Left cardiac atrium (tissue), 4 donors: ENCODE measurements at regions not wholly inside any gene's neighbourhood (a gene's known extent, or its start where the extent isn't known, plus 50 kb on each side); places are given as distances from the start of the nearest gene placed in this dataset.
A peak's percentile ranks its signal among the peaks of the same experiment; 100 is the strongest.
"Not testable (repeated sequence)": the region's sequence is repeated elsewhere in the genome, so short reads cannot be mapped to it uniquely, and the experiment has no call there.

Experiments
- ATAC-seq, 2 donors: fragments of 200-7000 bp; cut with Tn5 transposase; one replicate each; pipeline ENCODE4 v1.9.1; 2020; ENCODE audit warnings: mild to moderate bottlenecking in 2 of 2, moderate library complexity in 2 of 2
- DNase-seq: peaks from one replicate; pipeline ENCODE4 v3.0.0-alpha.2; 2020
- intact Hi-C, 2 donors: fragments of 100-400 bp; cut with DNase I; formaldehyde crosslinking; loops; one replicate each; pipeline versions ENCODE4 v1.14.1 to v1.15.1; 2022 to 2023
- donor health status: DM: no; HTN: yes; CAD: no.
- donor health status: DM: no; HTN: yes; CAD: no; lungs with severe emphysema.
- donor health status: DM: yes; HTN: yes; CAD: no.
- donor health status: Dilated cardiomyopathy.

DNA sequence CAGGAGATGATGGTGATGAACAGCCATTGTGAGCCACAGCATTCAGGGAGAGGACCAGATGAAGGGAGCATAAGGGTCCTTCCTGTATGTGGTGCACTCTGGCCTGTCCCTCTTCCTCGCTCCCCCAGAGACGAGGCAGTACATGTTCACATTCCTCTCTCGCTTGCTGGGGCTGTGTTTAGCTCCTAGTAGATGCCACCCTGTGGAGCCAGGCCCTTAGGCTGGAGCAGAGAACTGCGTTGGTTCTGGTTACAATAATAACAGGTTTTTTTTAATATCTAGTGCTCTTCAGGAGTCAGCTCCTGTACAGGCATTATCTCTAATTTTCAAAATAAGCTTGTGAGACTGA, 171.1 kb upstream of the MYT1L start:
- DNase-seq: no peak
- no peak for ATAC-seq
- intact Hi-C loops: no loop called here

DNA sequence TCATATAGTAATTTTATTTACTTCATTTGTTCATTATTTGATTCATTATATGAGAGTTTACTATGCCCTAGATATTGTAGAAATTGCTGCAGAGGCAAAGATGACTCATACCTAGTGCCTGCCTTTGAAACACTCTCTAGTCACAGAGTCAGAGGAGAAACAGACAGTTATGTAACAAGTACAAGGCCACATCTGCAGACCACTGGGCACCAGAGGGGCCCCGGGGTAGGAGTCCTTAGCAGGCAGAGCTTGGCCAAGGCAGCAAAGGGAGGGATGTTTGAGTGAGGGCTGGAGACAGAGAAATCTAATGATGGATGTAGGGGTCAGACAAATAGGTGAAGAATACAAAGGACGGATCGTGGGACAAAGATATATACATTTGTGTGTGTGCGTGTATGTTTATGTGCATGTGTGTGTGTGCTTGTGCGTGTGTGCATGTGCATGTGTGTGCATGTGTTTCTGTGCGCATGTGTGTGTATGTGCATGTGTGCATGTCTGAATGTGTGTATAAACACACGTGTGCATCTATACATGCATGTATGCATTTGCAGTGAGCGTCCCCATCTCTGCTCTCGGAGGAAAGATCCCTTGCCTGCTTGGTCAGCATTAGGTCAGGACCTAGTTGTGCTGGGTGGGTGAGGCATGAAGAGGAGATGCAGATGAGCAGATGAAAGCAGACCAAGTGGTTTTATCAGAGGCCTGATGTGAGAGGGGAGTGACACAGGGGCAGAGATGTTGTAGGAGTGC, 170.6 kb upstream of the MYT1L start:
- intact Hi-C loops: no loop called here

DNA sequence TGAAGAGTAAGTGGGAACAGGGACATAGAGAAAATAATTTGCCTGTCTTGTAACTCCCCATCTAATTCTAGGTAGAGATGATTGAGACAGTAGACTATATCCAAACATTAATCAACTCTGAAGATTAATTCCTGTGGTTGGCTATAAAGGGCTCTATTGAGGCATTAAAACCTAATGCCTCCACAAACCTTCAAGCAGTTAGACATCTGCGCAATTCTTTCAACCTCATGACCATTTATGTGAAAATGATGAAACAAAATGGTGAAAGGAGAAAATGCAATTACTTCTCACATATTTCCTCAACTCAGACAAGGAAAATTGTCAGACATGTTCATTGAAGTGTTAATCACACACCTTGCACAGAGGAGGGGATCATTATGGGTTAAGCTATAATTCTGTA, 164.5 kb upstream of the MYT1L start:
- no peak for DNase-seq
- intact Hi-C loops: no loop called here
- no peak for ATAC-seq

More for the DNA sequence above, 170.6 kb upstream of the MYT1L start:
- ATAC-seq (no peak), DNase-seq (no peak)

DNA sequence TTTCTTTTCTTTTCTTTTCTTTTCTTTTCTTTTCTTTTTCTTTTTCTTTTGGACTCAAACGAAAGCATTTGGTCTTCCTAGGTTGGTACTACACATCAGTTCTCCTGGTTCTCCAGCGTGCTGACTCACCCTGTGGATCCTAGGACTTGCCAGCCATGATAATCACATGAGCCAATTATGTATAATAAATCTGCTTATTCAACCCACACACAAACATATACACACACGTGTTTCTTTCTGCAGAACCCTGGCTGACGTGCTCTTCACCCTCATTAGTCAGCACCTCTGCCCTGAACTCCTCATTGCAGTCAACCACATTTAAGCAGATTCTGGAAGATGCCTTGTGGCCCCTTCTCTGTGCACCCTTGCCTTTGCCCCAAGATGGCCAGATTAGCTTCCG, 162.4 kb upstream of the MYT1L start:
- intact Hi-C loops: no loop called here
- DNase-seq (no peak), ATAC-seq (no peak)

DNA sequence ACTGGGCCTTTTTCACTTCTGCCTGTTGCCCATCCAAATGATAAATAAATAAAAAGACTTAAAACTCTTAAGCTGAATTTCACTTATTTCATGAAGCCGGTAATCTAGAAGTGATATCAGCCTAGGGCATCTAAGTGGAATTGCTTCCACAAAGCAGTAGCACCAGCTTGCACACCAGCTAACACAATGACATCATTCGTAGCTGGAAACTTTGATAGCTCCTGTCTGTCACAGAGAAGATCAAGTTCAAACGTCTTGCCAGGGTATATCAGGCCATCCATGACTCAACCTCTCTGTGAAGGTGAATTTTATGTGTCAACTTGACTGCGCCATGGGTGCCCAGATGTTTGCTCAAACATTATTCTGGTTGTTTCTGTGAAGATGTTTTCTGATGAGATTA, 161.7 kb upstream of the MYT1L start:
- intact Hi-C loops: no loop called here
- DNase-seq (no peak), ATAC-seq (no peak)

DNA sequence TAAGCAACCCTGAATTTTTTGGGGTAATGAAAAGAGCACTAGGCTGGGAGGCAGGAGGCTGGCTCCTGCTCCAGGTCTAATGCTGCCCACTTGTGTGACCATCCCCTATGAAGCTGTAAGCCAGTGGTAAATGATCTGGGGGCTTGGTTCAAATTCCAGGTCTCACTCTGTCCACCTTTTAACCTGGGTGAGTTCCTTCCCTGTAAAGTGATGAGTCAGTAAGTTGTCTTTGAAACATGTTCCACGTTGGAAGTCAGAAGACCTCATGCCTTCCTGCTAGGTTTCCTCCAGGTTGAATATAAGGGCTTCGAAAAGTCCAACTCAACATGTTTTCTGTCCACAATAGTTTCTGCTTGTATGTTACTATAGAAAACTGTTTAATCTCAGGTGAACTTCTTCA, 160.9 kb upstream of the MYT1L start:
- intact Hi-C loops: no loop called here
- no peak for ATAC-seq
- DNase-seq: no peak

DNA sequence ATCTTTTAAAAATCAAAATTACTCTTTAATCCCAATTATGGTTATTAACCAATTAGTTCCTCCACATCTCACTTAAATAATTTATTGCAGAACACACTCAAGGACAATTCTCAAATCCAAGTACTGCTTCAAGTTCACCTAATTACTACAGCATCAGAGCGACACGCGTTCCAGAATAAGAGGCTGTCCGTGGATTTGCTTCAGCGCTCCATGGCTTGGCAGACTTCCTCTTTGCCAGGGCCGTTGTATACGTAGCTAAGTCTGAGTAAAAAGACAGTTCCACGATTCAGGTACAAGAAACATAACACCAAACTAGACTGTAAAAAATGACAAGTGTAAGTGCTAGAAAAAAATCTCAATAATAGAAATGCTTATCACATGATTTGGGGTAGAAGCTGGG, 153.2 kb upstream of the MYT1L start:
- no peak for DNase-seq
- intact Hi-C loops: no loop called here
- no peak for ATAC-seq

DNA sequence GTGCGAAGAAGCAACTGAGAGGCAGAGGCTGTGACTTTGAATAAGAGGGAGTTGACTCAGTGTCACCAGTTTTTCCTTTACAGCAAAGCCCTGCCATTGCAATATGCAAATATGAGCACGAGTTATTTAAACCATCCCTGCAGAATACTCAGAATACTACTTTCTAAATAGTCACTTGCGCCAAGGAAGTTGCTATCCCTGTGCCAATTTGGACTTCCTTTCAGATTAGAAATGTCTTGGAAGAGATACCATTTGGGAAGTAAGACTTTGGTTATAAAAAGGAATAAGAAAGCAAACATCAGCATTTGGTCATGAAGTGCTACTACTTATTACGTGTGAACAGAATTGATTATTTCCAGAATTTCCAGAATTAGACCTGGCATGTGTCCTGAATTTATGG, 151.8 kb upstream of the MYT1L start:
- DNase-seq (no peak), ATAC-seq (no peak)
- intact Hi-C loops: no loop called here

DNA sequence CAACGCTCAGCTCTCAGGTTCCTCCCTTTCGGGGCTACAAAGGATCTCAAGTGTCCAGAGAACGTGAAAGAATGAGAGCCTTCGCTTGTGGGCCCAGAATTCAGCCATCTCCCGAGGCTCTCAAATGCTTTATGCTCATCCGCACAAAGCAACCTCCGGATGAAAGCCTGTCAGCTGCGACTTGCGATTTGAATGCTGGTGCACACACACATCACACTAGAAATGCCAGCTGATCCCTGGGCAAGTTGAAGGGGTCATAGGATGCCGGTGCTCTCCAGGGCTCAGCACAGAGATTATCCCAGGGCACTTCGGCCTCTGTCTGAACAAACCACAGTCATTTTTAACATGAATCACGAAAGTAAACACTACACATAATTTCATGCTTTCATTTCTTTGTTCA, 141.8 kb upstream of the MYT1L start:
- DNase-seq (no peak), ATAC-seq (no peak)
- intact Hi-C loops: no loop called here

DNA sequence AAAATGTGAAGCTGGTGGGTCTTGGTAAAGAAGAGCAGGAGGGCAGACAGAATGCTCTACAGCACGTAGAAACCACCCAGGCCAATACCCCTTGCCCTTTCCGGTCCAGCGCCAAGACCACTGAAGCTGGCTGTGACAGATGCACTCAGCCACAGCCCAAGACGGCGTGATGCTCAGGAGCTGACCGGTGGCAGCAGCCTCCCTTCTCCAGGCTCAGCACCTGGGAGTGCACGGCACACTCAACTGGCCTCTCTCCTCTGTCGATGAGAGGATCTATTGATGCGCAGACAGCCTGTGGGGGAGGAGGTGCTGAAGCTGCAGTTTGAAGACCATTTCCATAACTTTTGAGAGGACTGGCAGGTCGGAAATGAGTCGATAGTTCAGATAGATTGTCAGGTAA, 141.0 kb upstream of the MYT1L start:
- ATAC-seq: no peak
- no peak for DNase-seq
- intact Hi-C loops: no loop called here

DNA sequence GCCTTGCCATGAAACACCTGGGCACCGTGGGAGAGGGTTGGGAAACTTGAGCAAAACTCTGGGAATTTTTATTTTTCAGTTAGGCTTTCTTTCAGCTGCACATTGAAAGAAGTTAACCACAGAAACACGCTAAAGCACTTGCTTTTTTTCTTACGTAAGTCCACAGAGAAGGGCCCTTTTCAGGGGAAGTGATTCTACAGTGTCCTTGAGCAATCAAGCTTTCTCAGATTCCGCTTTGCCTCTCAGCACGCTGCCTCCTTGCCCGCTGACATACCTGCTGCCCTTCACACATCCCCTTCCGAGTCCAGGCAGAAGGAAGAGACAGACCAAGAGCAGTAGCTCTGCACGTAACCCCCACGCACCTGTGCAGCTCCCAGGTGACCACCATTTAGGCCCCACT, 135.5 kb upstream of the MYT1L start:
- intact Hi-C loops: no loop called here
- ATAC-seq (no peak), DNase-seq (no peak)

DNA sequence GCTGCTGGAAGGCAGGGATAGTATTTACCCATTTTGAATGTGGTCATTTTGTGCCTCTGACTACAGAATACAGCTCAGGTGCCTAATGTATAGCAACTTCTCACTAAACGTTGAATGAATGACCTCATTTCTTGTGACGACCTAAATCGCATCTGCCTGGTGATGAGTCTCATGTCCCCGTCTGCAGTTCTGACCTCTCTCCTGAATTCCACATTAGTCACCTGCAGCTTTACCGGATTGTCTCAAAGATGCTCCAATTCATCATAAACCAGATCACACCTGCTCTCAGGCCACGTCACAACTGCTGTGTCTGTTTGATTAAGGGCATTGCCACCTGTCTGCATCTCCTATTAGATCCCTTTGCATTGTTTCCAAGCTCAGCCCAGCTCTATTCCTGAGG, 133.6 kb upstream of the MYT1L start:
- no peak for DNase-seq
- ATAC-seq: no peak
- intact Hi-C loops: no loop called here

DNA sequence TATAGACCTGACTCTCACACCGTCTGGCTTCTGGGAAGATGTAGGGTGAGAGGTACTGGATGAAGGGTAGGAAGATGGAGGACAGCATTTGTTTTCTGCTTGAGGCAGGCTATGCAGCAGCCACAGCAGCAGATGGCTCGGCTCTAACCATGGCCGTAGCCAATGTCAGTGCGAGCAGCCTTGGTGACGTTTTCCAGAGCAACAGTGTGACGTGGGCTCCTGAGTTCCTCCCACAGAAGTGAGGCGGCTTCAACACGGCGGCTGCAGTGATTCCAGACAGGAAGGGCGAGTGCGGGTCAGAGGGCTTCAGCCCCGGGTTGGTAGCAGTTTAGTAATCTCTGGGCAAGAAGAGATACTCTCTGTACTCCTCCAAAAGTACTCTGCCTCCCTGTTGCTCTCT, 133.0 kb upstream of the MYT1L start:
- DNase-seq: peak; percentile 38
- intact Hi-C loops: no loop called here
- ATAC-seq: peak; percentile 47 to 92

DNA sequence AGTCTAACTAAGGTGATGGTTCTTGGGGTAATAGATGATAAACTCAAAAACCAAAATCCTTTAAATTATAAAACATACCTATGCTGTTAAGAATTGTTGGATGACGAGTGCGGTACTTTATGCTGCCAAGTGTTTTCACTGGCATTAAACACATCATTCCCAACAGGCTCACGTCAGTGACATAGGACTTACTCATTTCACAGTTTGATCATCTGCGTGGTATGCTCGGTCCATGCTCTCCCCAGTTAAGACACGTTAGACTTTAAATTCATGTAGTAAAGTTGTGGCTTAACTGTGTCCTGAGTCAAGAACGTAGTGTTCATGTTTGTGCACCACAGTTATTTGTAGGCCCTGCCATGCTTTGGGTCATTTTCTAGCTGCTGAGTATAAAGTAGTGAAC, 125.6 kb upstream of the MYT1L start:
- no peak for DNase-seq
- no peak for ATAC-seq
- intact Hi-C loops: no loop called here

DNA sequence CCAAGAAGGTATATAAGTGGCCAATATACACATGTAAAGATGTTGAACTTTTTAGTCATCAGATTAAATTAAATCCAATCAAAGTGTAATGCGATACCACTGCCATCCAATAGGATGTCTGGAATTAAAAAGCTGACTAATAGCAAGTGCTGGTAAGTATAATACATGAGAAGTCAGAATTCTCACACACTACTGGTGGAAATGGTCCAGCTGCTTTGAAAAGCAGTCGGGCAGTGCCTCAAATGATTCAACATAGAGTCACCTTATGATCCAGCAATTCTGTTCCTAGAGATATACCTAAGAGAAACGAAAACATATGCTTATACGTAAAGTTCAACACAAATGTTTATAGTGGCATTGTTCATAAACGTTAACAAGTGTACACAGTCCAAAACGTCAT, 124.1 kb upstream of the MYT1L start:
- ATAC-seq: no peak
- intact Hi-C loops: no loop called here

DNA sequence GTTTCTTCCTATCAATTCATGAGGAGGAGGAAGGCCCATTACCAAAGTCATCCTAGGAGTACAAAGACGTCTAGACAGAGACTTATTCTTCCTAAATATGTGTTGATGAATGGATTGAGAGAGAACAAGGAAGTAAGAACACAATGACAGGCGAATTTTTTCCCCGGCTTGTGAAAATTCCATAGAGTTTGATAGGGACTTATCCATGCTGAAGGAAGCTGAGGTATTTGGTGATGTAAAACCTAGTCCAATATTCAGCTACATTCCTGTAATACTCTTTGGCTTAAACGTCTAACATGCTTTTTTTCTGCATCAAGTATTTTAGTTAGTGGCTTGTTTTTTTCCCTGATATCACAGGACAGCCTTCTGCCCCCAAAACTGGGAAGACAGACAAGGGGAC, 121.9 kb upstream of the MYT1L start:
- intact Hi-C loops: no loop called here
- DNase-seq: no peak
- no peak for ATAC-seq

More for the DNA sequence above, 124.1 kb upstream of the MYT1L start:
- no peak for DNase-seq

DNA sequence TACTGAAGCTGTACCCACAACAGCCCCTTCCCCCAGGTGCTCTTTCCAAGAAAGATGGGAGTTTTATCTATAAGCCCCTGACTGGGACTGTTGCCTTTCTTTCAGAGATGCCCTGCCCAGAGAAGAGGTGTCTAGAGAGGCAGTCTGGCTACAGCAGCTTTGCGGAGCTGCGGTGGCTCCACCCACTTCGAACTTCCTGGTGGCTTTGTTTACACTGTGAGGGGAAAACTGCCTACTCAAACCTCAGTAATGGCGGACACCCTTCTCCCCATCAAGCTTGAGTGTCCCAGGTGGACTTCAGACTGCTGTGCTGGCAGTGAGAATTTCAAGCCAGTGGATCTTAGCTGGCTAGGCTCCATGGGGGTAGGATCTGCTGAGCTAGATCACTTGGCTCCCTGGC, 120.2 kb upstream of the MYT1L start:
- intact Hi-C loops, DNase-seq, ATAC-seq: not testable (repeated sequence)

DNA sequence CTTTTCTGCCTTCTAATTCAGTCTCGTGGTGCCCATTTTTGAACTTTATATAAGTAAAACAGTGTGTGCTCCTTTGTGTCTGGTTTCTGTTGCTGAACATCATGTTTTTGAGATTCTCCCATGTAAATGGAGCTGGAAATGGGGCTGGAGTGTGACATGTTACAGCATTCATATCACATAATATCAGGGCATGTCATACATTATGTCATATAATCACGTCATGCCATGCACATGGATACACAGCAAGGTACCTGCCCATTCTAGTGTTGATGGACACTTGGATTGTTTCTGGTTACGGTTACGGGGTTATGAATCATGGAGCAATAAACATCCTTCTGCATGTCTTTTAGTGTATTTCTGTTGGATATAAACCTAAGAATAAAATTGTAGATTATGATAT, 117.1 kb upstream of the MYT1L start:
- ATAC-seq (no peak), DNase-seq (no peak)
- intact Hi-C loops: no loop called here

DNA sequence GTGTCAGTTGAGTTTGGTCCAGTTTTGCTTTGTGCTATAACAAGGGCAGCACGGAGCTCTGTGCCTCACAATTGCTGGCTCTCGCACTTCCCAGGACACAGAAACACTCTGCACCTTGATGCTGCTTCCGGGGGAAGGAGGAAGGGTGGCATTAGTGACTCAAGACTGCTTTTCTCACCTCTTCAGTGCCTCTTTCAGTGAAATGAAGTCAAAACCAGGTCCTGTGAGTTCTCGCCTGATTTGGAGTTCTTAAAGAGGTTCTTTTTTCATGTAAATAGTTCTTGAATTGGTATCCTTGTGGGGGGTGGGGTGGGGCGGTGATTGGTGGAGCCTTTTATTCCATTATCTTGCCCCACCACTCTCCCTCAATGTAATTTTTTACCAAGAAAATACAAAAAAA, 91.5 kb upstream of the MYT1L start:
- ATAC-seq (no peak), DNase-seq (no peak)
- intact Hi-C loops: no loop called here

DNA sequence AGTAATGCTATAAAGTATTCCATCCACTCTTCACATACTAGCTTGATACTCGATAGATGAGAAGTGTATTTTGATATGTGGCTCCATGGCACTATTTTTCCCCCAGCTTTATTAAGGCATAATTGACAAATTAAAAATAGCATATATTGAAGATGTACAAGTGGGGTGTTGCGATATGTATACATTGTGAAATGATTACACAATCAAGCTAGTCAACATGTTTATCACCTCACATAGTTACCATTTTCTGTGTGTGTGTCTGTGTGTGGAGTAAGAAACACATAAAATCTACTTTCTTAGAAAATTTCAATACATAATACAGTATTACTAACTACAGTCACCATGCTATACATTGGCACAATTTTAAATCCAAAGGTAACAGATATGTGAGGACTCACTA, 82.5 kb upstream of the MYT1L start:
- ATAC-seq (no peak), DNase-seq (no peak)
- intact Hi-C loops: no loop called here

DNA sequence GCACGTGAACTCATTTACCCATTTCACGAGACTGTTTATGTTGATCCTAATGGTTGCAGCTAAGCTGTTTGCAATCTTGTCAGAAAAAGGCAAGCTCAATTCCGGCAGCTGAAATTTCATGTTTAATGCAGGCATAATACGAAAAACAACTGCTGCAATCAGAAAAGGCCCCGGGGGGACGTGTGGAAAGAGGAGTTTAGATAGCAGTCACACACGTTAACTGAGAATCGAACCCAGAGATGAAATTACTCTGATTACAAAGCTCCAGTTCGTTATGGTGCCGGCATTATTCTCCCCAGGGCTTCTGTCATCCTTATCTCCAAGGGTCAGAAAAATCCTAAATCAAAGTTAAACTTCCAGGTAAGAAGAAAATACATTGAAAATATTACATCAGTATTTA, 79.9 kb upstream of the MYT1L start:
- ATAC-seq: no peak

DNA sequence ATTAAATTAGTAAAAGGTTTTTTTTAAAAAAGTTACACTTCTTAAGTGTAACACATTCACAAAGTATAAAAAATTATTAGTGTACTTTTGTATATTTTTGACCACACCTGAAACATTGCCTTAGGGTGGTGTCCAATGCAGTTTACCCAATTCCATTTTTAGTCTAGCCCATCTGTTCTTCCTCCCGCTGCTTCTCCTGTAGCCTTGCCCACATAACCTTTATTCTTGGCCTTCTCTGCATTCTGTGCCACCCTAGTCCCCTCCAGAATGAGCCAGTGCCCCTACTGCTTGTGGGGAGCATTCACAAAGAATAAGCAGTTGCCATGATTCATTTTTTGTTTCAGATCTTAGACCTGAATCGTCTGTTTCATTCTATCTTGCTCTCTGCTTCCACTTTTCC, 78.4 kb upstream of the MYT1L start:
- intact Hi-C loops: no loop called here
- ATAC-seq: no peak
- no peak for DNase-seq

More for the DNA sequence above, 79.9 kb upstream of the MYT1L start:
- DNase-seq: no peak
- intact Hi-C loops: no loop called here
